ENCODE measurements at regions not wholly inside any gene's neighbourhood (a gene's known extent, or its start where the extent isn't known, plus 50 kb on each side); places are given as distances from the start of the nearest gene placed in this dataset.

GRCh38 chr6:80540700-80541099, 434.2 kb downstream of the BCKDHB start:
- TF ChIP-seq EZH2 (IDR thresholded peaks at IDR 0.05) (no peak), SRF (IDR thresholded peaks at IDR 0.05; ENCODE audit: low read depth) (no peak), POLR2AphosphoS5 (IDR thresholded peaks at IDR 0.05; ENCODE audit: low read depth, low read length) (no peak), POLR2A (IDR thresholded peaks at IDR 0.05; ENCODE audit: borderline replicate concordance, extremely low read depth, insufficient read depth, insufficient read length) (no peak), EZH2phosphoT487 (IDR thresholded peaks at IDR 0.05; ENCODE audit: borderline replicate concordance) (no peak), RAD21 (IDR thresholded peaks at IDR 0.05; ENCODE audit: low read depth) (no peak)
- TF ChIP-seq, protein P1, sequence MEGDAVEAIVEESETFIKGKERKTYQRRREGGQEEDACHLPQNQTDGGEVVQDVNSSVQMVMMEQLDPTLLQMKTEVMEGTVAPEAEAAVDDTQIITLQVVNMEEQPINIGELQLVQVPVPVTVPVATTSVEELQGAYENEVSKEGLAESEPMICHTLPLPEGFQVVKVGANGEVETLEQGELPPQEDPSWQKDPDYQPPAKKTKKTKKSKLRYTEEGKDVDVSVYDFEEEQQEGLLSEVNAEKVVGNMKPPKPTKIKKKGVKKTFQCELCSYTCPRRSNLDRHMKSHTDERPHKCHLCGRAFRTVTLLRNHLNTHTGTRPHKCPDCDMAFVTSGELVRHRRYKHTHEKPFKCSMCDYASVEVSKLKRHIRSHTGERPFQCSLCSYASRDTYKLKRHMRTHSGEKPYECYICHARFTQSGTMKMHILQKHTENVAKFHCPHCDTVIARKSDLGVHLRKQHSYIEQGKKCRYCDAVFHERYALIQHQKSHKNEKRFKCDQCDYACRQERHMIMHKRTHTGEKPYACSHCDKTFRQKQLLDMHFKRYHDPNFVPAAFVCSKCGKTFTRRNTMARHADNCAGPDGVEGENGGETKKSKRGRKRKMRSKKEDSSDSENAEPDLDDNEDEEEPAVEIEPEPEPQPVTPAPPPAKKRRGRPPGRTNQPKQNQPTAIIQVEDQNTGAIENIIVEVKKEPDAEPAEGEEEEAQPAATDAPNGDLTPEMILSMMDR (IDR thresholded peaks at IDR 0.05 in 2 of 3, conservative IDR thresholded peaks at IDR 0.05 in 1 of 3; ENCODE audit: borderline replicate concordance in 1 of 3, insufficient read depth in 1 of 3, low read depth in 2 of 3, low read length in 2 of 3) = no peak
